Nucleus accumbens (tissue), 56 donors: ENCODE measurements at regions not wholly inside any gene's neighbourhood (a gene's known extent, or its start where the extent isn't known, plus 50 kb on each side); places are given as distances from the start of the nearest gene placed in this dataset.

Source experiments
- DNase-seq, 56 donors: peaks; one replicate each; lab custom pipeline; 2025; lab: John Stamatoyannopoulos, UW

GRCh38 chr15:98025237-98025636, 64.7 kb downstream of the ARRDC4 start:
- no peak for DNase-seq

- DNase-seq = no peak
Measured at GRCh38 chr15:98034731-98035130, 74.2 kb downstream of the ARRDC4 start.

DNA sequence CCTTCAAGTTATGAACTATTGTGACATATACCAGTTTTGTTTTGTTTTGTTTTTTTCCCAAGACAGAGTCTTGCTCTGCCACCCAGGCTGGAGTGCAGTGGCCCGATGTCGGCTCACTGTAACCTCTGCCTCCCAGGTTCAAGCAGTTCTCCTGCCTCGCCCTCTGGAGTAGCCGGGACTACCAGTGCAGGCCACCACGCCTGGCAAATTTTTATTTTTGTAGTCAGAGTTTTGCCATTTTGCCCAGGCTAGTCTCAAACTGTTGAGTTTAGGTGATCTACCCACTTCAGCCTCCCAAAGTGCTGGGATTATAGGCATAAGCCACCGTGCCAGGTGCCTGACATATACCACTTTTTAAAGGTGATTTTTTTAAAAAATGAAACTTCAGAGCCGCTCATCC, 74.6 kb downstream of the ARRDC4 start:
- DNase-seq = no peak

GRCh38 chr15:98035577-98036010, 75.1 kb downstream of the ARRDC4 start:
- DNase-seq = no peak

DNA sequence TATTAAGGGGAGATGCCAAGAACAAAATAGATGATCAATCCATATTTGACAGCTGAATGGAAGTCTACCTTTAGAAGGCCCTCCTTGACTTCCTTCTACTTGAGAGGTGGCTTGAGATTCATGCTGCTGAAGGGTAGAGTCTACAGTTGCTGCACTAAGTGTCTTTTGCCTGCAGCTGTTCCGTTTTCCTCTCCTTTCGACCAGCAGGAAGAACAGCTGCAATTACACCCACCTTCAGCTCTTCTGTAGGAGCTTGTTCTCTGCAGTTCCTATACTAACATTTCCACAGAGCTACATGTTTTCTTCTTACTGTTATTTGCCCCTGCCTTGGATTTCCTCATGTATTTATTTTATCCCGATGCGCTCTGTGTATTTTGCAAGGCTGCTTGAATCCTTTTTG, 79.1 kb downstream of the ARRDC4 start:
- DNase-seq = no peak

DNA sequence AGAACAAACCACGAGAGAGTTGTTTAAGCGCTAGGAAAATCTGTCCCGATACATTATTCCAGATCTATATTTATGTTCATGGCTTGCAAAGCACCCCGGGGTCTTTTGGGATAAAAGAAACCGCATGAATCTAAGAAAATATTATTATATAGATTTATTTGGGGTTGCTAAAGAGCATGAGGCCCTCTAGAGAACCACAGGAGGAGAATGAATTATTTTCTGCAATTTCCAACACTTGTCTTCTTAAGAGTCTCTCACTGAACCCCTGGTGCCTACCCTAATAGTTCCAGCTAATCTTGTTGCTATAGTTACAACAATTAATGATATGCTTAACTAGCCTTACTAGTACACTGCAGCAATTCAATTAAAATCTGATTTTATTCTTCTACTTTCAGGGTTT, 79.6 kb downstream of the ARRDC4 start:
- no peak for DNase-seq

- peak in 2 of 56 donors; percentile 2 to 9 for DNase-seq
Measured at GRCh38 chr15:98043160-98044014, 82.9 kb downstream of the ARRDC4 start.

GRCh38 chr15:98051734-98052133, 91.2 kb downstream of the ARRDC4 start:
- no peak for DNase-seq

- DNase-seq = no peak
Measured at GRCh38 chr15:98057453-98057852, 97.0 kb downstream of the ARRDC4 start.

- no peak for DNase-seq
Measured at GRCh38 chr15:98062869-98063268, 102.4 kb downstream of the ARRDC4 start.

DNA sequence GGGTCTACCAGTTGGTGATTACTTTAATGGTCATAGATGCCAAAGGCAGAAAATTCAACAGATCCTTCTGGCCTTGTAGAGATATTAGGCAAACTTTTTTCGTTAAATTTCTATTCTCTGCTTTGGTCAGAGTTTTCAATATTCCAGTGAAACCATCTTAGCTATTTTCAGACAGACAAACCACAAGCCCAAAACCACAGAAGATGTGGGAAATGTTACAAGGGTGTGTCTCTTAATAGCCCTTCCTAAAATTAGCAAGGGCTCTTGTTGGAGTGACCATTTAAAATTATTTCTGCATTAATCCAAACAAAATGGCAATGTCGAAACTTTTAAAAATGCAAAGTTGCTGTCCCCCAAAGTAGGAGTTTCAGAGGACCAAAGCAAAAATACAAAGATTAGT, 102.8 kb downstream of the ARRDC4 start:
- no peak for DNase-seq

GRCh38 chr15:98063871-98064270, 103.4 kb downstream of the ARRDC4 start:
- no peak for DNase-seq

DNA sequence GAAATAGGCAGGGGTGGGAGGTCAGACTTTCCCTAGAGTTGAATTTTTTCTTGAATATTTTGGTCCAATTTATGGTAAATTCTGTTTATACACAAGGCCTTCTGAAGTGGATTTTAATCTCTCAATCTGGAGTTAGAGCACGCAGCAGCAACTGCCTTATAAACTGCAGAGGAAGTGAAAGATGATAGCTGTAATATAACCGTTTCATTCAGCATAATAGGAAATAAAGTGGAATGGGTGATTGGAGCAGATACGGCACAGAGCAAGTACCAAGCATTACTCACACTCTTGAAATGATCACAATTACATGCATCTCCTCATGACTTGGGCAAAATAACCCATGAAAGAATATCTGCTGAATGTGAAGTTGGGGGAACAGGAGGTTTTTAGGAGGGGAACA, 106.8 kb downstream of the ARRDC4 start:
- DNase-seq = no peak

DNA sequence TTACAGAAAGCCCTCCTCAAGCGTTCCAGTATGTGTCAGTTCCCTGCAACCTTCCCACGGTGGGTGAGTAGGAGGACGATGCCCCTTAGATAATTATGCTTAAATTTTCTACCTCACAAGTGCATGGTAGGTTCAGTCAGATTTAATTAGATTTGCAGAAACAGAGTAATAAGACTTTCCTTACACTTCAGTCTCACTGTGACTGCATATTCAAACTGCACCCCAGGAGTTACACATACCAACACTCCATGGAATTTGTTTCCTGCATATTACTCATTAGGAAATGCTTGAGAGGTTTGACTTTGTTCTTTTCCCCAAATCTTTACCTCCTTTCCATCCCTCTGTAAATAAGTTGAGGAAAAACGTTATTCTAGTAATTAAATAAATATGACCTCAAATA, 108.8 kb downstream of the ARRDC4 start:
- no peak for DNase-seq

DNA sequence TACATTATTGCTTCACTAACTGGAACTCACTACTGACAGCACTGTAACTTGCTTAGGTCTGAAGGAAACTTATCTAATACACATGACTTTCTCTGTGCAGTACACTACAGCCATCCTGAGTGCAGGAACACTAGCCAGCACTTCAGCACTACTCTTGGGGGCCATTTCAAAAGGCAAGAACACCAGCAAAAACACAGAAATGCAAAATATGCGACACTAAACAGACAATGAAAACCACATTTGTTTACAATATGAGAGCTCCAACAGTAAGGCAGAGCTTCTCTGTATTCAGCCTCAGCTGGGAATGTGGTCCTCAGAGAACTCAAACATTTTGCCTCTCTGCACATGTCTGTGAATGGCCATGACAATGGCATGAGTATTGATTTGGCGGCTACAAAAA, 109.6 kb downstream of the ARRDC4 start:
- DNase-seq = no peak

- DNase-seq = no peak
Measured at GRCh38 chr15:98071786-98072185, 111.3 kb downstream of the ARRDC4 start.

DNA sequence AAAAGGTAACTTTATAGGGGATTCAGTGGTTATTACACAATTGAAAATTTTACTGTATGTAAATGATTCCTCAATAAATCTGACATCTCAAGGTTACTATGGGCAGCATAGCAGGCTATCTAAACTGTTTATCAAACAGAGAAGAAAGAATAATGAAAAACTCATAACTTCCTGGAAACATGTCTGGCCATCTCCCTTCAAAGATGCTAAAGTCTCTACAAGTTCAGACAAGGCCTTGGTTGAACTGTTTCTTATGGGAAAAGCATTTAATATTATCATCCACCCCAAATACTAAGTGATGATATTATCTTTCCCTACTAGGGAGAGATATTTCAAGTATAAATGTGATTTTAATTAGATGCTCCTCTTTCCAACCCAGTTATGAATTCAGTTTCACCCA, 114.9 kb downstream of the ARRDC4 start:
- no peak for DNase-seq

DNA sequence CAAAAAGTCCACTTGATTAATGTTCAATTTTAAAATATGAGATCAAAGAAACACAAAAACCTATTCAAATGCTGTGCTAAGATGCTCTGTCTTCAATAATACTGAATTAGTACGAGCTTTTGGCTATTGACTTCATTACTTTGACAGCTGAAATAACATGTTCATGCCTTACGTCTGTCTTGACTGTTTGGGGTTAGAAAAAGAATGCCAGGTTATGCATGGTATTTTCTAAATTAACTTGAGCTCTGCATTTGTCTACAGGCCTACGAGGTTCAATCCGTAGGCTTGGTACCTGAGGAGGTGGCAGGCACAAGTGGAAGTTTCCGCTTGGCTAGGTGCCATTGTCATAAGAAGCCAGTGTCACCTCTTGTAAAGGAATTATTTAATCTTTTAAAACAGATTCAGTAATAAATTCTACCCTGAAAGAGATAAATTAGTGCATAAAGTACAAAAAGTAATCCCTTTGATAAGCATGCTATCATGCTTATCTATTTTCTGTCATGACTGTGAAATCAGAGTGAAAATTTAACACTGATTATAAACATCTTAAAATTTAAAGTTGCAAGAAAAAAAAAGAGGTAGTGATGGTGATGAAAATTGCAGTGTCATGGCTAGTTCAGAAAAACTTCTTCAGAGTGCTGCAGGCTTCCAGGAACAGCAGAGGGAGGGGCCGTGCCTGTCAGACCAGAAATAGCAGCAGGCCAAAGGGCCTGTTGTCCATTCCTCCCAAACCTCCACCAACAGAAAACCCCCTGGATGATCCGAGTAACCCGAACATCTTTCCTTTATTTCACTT, 115.7 kb downstream of the ARRDC4 start:
- DNase-seq = peak in 1 of 56 donors; percentile 2

DNA sequence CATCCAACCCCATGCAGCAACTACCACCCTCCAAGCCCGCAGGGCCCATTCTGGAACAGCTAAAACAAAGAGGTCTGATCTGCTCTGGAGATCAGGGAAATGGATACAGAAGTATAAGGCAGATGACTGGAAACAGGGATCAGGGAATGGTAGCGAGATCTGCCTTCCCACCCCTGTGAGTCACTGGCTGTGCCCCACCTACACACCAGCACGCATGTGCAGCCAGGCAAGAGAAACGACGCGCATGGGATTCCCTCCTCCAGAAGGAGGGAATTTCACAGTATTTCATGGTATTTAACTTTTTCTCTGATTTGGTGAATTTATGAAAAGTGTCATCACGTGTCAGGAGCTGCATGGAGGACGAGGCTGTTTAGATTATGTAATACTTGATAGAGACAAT, 116.7 kb downstream of the ARRDC4 start:
- peak in 12 of 56 donors; percentile 3 to 56 (median 13) for DNase-seq

GRCh38 chr15:98080791-98081190, 120.3 kb downstream of the ARRDC4 start:
- no peak for DNase-seq

GRCh38 chr15:98083203-98083910, 122.9 kb downstream of the ARRDC4 start:
- no peak for DNase-seq
